HFFc6 (cell line): ENCODE measurements at regions not wholly inside any gene's neighbourhood (a gene's known extent, or its start where the extent isn't known, plus 50 kb on each side); places are given as distances from the start of the nearest gene placed in this dataset.

Experiments
- DNase-seq: peaks from one replicate; pipeline ENCODE4 v3.0.0-alpha.2; 2018
- H3K27ac Mint-ChIP-seq: 2 replicates; pipeline ENCODE4 v1.8.0; 2020; ENCODE audit warnings: mild to moderate bottlenecking, mixed read lengths
- H3K27me3 Mint-ChIP-seq: 2 replicates; pipeline ENCODE4 v1.8.0; 2021; ENCODE audit warnings: mild to moderate bottlenecking, moderate library complexity, mixed read lengths; ENCODE audit not compliant: insufficient read depth
- H3K36me3 Mint-ChIP-seq: 2 replicates; pipeline ENCODE4 v1.8.0; 2021; ENCODE audit warnings: low read depth, mixed read lengths
- H3K4me1 Mint-ChIP-seq: 2 replicates; pipeline ENCODE4 v1.8.0; 2020; ENCODE audit warnings: low read depth, mixed read lengths
- H3K4me3 Mint-ChIP-seq: 2 replicates; pipeline ENCODE4 v1.8.0; 2020; ENCODE audit warnings: mild to moderate bottlenecking, moderate library complexity, mixed read lengths
- H3K9me3 Mint-ChIP-seq: 2 replicates; pipeline ENCODE4 v1.8.0; 2020; ENCODE audit warnings: mild to moderate bottlenecking, mixed read lengths
- CTCF ChIP-seq: fragments of 200-600 bp; sonication (generic); IDR thresholded peaks from 2 replicates; pipeline ENCODE4 v1.5.0; 2021; ENCODE audit warnings: antibody characterized with exemption, mild to moderate bottlenecking

GRCh38 chr6:27157459-27158315 lies 89.8 kb upstream of the PRSS16 start:
- TF ChIP-seq CTCF = peak; percentile 73
- peaks cover 38% of the 10 kb centered on the region for H3K4me1 Mint-ChIP-seq
- peak overlapping the region; percentile 89 for H3K4me3 Mint-ChIP-seq
- H3K9me3 Mint-ChIP-seq = no peaks in the 10 kb centered on the region
- H3K27me3 Mint-ChIP-seq = peaks cover 2% of the 10 kb centered on the region; the same call in 1 of the 2 replicates
- peak overlapping the region; percentile 54 for H3K27ac Mint-ChIP-seq
- DNase-seq = peak; percentile 92
- H3K36me3 Mint-ChIP-seq = no peaks in the 10 kb centered on the region

GRCh38 chr6:27158316-27158643 lies 89.2 kb upstream of the PRSS16 start:
- no peak for TF ChIP-seq CTCF
- Mint-ChIP-seq H3K27ac (peak overlapping the region; percentile 54), H3K4me1 (peaks cover 40% of the 10 kb centered on the region), H3K27me3 (peaks cover 2% of the 10 kb centered on the region; the same call in 1 of the 2 replicates), H3K9me3 (no peaks in the 10 kb centered on the region), H3K36me3 (no peaks in the 10 kb centered on the region), H3K4me3 (peak overlapping the region; percentile 89; the same call in 1 of the 2 replicates)
- no peak for DNase-seq

- H3K4me1 Mint-ChIP-seq = peaks cover 47% of the 10 kb centered on the region
- H3K27ac Mint-ChIP-seq = no peak overlapping the region
- no peaks in the 10 kb centered on the region for H3K36me3 Mint-ChIP-seq
- TF ChIP-seq CTCF = no peak
- no peak overlapping the region for H3K4me3 Mint-ChIP-seq
- no peak for DNase-seq
- H3K9me3 Mint-ChIP-seq = no peaks in the 10 kb centered on the region
- peaks cover 2% of the 10 kb centered on the region; the same call in 1 of the 2 replicates for H3K27me3 Mint-ChIP-seq
Measured at GRCh38 chr6:27159725-27160124, 87.8 kb upstream of the PRSS16 start.

- peaks cover 2% of the 10 kb centered on the region; the same call in 1 of the 2 replicates for H3K27me3 Mint-ChIP-seq
- TF ChIP-seq CTCF = no peak
- DNase-seq = no peak
- no peaks in the 10 kb centered on the region for H3K9me3 Mint-ChIP-seq
- no peak overlapping the region for H3K4me3 Mint-ChIP-seq
- peaks cover 47% of the 10 kb centered on the region for H3K4me1 Mint-ChIP-seq
- no peak overlapping the region for H3K27ac Mint-ChIP-seq
- no peaks in the 10 kb centered on the region for H3K36me3 Mint-ChIP-seq
Measured at GRCh38 chr6:27161115-27161514, 86.4 kb upstream of the PRSS16 start.

- TF ChIP-seq CTCF = no peak
- Mint-ChIP-seq H3K4me1 (peaks cover 44% of the 10 kb centered on the region), H3K4me3 (no peak overlapping the region), H3K27ac (peak overlapping the region; percentile 34; the same call in 1 of the 2 replicates), H3K9me3 (no peaks in the 10 kb centered on the region), H3K27me3 (peaks cover 2% of the 10 kb centered on the region; the same call in 1 of the 2 replicates), H3K36me3 (no peaks in the 10 kb centered on the region)
- no peak for DNase-seq
Measured at GRCh38 chr6:27161603-27161945, 85.9 kb upstream of the PRSS16 start.
